RWPE2 (cell line): ENCODE measurements at regions not wholly inside any gene's neighbourhood (a gene's known extent, or its start where the extent isn't known, plus 50 kb on each side); places are given as distances from the start of the nearest gene placed in this dataset.
A peak's percentile ranks its signal among the peaks of the same experiment; 100 is the strongest.

Experiments used
- ATAC-seq: fragments of 200-7000 bp; cut with Tn5 transposase; 3 replicates; pipeline ENCODE4 v1.9.1; 2021; ENCODE audit warnings: low read depth
- DNase-seq: peaks from one replicate; pipeline ENCODE4 v3.0.0-alpha.2; 2020; ENCODE audit warnings: low spot score
- H3K27ac ChIP-seq: fragments of 450-650 bp; 2 replicates; pipeline ENCODE4 v1.5.1; 2017; ENCODE audit warnings: mild to moderate bottlenecking; ENCODE audit not compliant: poor library complexity, severe bottlenecking
- H3K27me3 ChIP-seq: fragments of 250-450 bp; sonication (Bioruptor Pico); 2 replicates; pipeline ENCODE4 v1.5.1; 2021; ENCODE audit warnings: mild to moderate bottlenecking, moderate library complexity; ENCODE audit not compliant: insufficient read depth, poor library complexity, severe bottlenecking
- H3K36me3 ChIP-seq: fragments of 250-450 bp; sonication (Bioruptor Pico); 2 replicates; pipeline ENCODE4 v1.5.1; 2020; ENCODE audit warnings: low read depth, mild to moderate bottlenecking, moderate library complexity
- H3K4me1 ChIP-seq: fragments of 250-450 bp; sonication (Bioruptor Pico); 2 replicates; pipeline ENCODE4 v1.5.1; 2021; ENCODE audit warnings: mild to moderate bottlenecking, moderate library complexity; ENCODE audit not compliant: insufficient read depth, poor library complexity, severe bottlenecking
- H3K4me3 ChIP-seq: fragments of 250-450 bp; sonication (Bioruptor Pico); 2 replicates; pipeline ENCODE4 v1.5.1; 2021; ENCODE audit warnings: mild to moderate bottlenecking, moderate library complexity; ENCODE audit not compliant: severe bottlenecking
- H3K9me3 ChIP-seq: fragments of 250-450 bp; sonication (Bioruptor Pico); 2 replicates; pipeline ENCODE4 v1.5.1; 2021; ENCODE audit warnings: mild to moderate bottlenecking, moderate library complexity; ENCODE audit not compliant: severe bottlenecking
- CTCF ChIP-seq: fragments of 450-650 bp; IDR thresholded peaks from one replicate; pipeline ENCODE4 v1.5.1; 2017; ENCODE audit warnings: mild to moderate bottlenecking, moderate library complexity; ENCODE audit not compliant: poor library complexity, severe bottlenecking

DNA sequence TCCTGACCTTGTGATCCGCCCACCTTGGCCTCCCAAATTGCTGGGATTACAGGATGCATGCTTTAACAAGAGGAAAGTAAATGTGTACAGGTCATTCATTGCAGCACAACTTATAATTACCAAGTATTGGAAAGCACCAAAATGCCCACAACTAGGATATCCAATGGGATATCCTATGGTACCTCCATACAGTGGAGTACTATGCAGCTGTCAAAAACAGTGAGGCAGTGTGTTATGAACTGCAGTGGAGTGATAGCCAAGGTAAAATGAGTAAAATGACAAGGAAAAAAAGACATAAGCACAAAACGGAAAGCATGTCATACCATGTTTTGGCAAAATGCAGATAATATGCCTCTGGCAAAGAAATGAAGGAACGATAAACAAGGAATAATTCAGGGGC, 87.6 kb downstream of the FOXL1 start:
- H3K27me3 ChIP-seq, result no peaks in the 10 kb centered on the region
- no peaks in the 10 kb centered on the region for H3K9me3 ChIP-seq
- ATAC-seq (no peak), DNase-seq (no peak)
- H3K4me3 ChIP-seq, result no peak overlapping the region
- peak overlapping the region; percentile 99 for H3K27ac ChIP-seq
- peaks cover 22% of the 10 kb centered on the region for H3K4me1 ChIP-seq
- TF ChIP-seq CTCF, result no peak
- H3K36me3 ChIP-seq, result no peaks in the 10 kb centered on the region

- Histone ChIP-seq H3K27me3 (no peaks in the 10 kb centered on the region), H3K36me3 (no peaks in the 10 kb centered on the region), H3K4me3 (no peak overlapping the region), H3K9me3 (no peaks in the 10 kb centered on the region), H3K27ac (no peak overlapping the region), H3K4me1 (peaks cover 22% of the 10 kb centered on the region)
- no peak for ATAC-seq
- no peak for DNase-seq
- TF ChIP-seq CTCF, result no peak
Measured at GRCh38 chr16:86667035-86667434, 88.7 kb downstream of the FOXL1 start.

DNA sequence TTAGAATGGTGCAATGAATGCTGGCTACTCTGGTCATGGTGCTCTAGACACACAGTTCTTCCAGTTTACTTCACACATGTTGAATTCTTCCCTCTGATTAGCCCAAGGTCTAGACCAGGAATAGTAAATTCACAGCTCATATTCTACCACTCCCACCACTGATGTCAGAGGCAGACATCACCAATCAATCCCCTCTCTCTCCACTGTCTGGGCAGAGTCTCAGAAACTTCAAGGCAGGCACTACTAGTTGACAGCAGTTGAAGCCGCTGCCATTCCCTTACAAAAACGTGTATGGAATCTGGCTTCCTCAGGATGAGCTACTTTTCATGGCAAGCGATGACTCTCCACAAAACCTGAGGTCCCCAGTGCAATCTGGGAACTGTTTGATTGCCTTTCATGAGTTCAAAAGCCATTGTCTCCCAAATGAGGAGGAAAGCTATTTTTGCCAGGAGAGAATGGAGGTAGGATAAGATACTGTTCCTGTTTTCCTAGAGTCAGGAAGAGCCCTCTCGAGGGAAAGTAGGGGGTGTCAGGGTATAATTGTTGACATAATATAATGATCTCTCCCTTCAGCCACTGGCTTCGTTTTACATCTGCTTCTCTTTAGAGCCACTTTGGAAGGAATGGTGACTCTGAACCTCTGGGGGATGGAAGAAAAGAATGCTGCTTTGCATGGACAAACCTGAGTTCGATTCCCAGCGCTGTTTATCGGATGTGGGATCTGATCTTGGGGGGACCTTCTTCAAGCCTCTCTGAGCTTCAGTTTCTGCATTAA, 90.0 kb downstream of the FOXL1 start:
- no peak for ATAC-seq
- H3K9me3 ChIP-seq, result no peaks in the 10 kb centered on the region
- H3K36me3 ChIP-seq, result no peaks in the 10 kb centered on the region
- H3K27ac ChIP-seq, result no peak overlapping the region
- peaks cover 19% of the 10 kb centered on the region for H3K4me1 ChIP-seq
- TF ChIP-seq CTCF, result no peak
- DNase-seq, result no peak
- H3K4me3 ChIP-seq, result no peak overlapping the region
- H3K27me3 ChIP-seq, result no peaks in the 10 kb centered on the region

GRCh38 chr16:86669285-86669805, 91.0 kb downstream of the FOXL1 start:
- peaks cover 8% of the 10 kb centered on the region for H3K4me1 ChIP-seq
- DNase-seq (no peak), ATAC-seq (no peak)
- H3K27me3 ChIP-seq, result no peaks in the 10 kb centered on the region
- H3K4me3 ChIP-seq, result no peak overlapping the region
- no peak overlapping the region for H3K27ac ChIP-seq
- no peak for TF ChIP-seq CTCF
- no peaks in the 10 kb centered on the region for H3K36me3 ChIP-seq
- no peaks in the 10 kb centered on the region for H3K9me3 ChIP-seq
